Neural cell (in vitro differentiated cells): ENCODE measurements at regions not wholly inside any gene's neighbourhood (a gene's known extent, or its start where the extent isn't known, plus 50 kb on each side); places are given as distances from the start of the nearest gene placed in this dataset.
"Not testable (repeated sequence)": the region's sequence is repeated elsewhere in the genome, so short reads cannot be mapped to it uniquely, and the experiment has no call there.

Source experiments
- H2AFZ ChIP-seq: fragments of 200-600, 300-800 bp; sonication (generic), shearing (Covaris generic); 2 replicates; pipeline ENCODE4 v1.6.0; 2014; ENCODE audit warnings: low read depth, mild to moderate bottlenecking, antibody characterized with exemption, low read length, moderate library complexity
- H3F3A ChIP-seq: fragments of 200-600 bp; shearing (Covaris generic); 2 replicates; pipeline ENCODE4 v1.6.1; 2016; ENCODE audit warnings: mild to moderate bottlenecking, moderate library complexity, mixed read lengths, antibody characterized with exemption, low read length; ENCODE audit not compliant: insufficient read depth, poor library complexity, severe bottlenecking
- H3K27ac ChIP-seq: fragments of 200-600, 300-800 bp; sonication (generic), shearing (Covaris generic); 2 replicates; pipeline ENCODE4 v1.5.1; 2014; ENCODE audit warnings: mild to moderate bottlenecking, low read length, moderate library complexity
- H3K27me3 ChIP-seq: fragments of 300-800, 200-600 bp; sonication (generic), shearing (Covaris generic); 2 replicates; pipeline ENCODE4 v1.6.0; 2014; ENCODE audit warnings: mild to moderate bottlenecking, low read depth, low read length, moderate library complexity; ENCODE audit not compliant: insufficient read depth
- H3K36me3 ChIP-seq: fragments of 300-800, 200-600 bp; sonication (generic), shearing (Covaris generic); 2 replicates; pipeline ENCODE4 v1.5.1; 2014; ENCODE audit warnings: mild to moderate bottlenecking, antibody characterized with exemption, low read length, moderate library complexity; ENCODE audit not compliant: insufficient read depth
- H3K4me2 ChIP-seq: fragments of 300-800, 200-600 bp; sonication (generic), shearing (Covaris generic); 2 replicates; pipeline ENCODE4 v1.6.0; 2014; ENCODE audit warnings: mild to moderate bottlenecking, low read length
- H3K4me3 ChIP-seq: fragments of 300-800, 200-600 bp; sonication (generic), shearing (Covaris generic); 2 replicates; pipeline ENCODE4 v1.5.1; 2014; ENCODE audit warnings: mild to moderate bottlenecking, low read length, moderate library complexity
- H3K79me2 ChIP-seq: fragments of 200-600 bp; shearing (Covaris generic); replicated peaks from 2 replicates; pipeline ENCODE4 v1.6.0; 2014; ENCODE audit warnings: mild to moderate bottlenecking, low read length, moderate library complexity; ENCODE audit not compliant: insufficient read depth
- H3K9ac ChIP-seq: fragments of 300-800, 200-600 bp; sonication (generic), shearing (Covaris generic); 2 replicates; pipeline ENCODE4 v1.6.1; 2016; ENCODE audit warnings: mild to moderate bottlenecking, low read length, mixed read lengths
- H3K9me2 ChIP-seq: fragments of 200-600 bp; shearing (Covaris generic); 2 replicates; pipeline ENCODE4 v1.6.1; 2016; ENCODE audit warnings: mild to moderate bottlenecking, low read length, mixed read lengths; ENCODE audit not compliant: insufficient read depth
- H3K9me3 ChIP-seq: fragments of 200-600, 300-800 bp; sonication (generic), shearing (Covaris generic); 2 replicates; pipeline ENCODE4 v1.6.1; 2016; ENCODE audit warnings: mild to moderate bottlenecking, mixed run types, low read length, moderate library complexity, mixed read lengths
- H4K20me1 ChIP-seq: fragments of 200-600 bp; shearing (Covaris generic); 2 replicates; pipeline ENCODE4 v1.6.1; 2016; ENCODE audit warnings: mild to moderate bottlenecking, mixed run types; ENCODE audit not compliant: insufficient read depth
- CTCF ChIP-seq: fragments of 450-650 bp; IDR thresholded peaks from 2 replicates; pipeline ENCODE4 v1.5.1; 2014; ENCODE audit warnings: antibody characterized with exemption, mild to moderate bottlenecking, moderate library complexity; ENCODE audit not compliant: poor library complexity, severe bottlenecking
- EP300 ChIP-seq: fragments of 450-650 bp; conservative IDR thresholded peaks from 2 replicates; pipeline ENCODE4 v1.6.1; 2014; ENCODE audit warnings: antibody characterized with exemption, mild to moderate bottlenecking, moderate library complexity; ENCODE audit not compliant: poor library complexity, severe bottlenecking
- EZH2 ChIP-seq: fragments of 200-600, 300-800 bp; shearing (Covaris generic), sonication (generic); IDR thresholded peaks from 2 replicates; pipeline ENCODE4 v1.6.1; 2014; ENCODE audit warnings: antibody characterized with exemption, low read length, borderline replicate concordance, mild to moderate bottlenecking; ENCODE audit not compliant: insufficient read depth, poor library complexity, severe bottlenecking
- MXI1 ChIP-seq: fragments of 450-650 bp; conservative IDR thresholded peaks from 2 replicates; pipeline ENCODE4 v1.6.1; 2014; ENCODE audit warnings: antibody characterized with exemption, mild to moderate bottlenecking; ENCODE audit not compliant: poor library complexity, severe bottlenecking
- POLR2AphosphoS5 ChIP-seq: IDR thresholded peaks from 2 replicates; pipeline ENCODE4 v1.6.1; 2012
- RAD21 ChIP-seq: fragments of 450-650 bp; conservative IDR thresholded peaks from 2 replicates; pipeline ENCODE4 v1.6.1; 2014; ENCODE audit warnings: antibody characterized with exemption, mild to moderate bottlenecking, moderate library complexity
- REST ChIP-seq: IDR thresholded peaks from 2 replicates; pipeline ENCODE4 v1.6.1; 2012; ENCODE audit warnings: borderline replicate concordance
- SMC3 ChIP-seq: fragments of 450-650 bp; conservative IDR thresholded peaks from 2 replicates; pipeline ENCODE4 v1.6.1; 2014; ENCODE audit warnings: antibody characterized with exemption, mild to moderate bottlenecking, moderate library complexity; ENCODE audit not compliant: poor library complexity
- TAF1 ChIP-seq: IDR thresholded peaks from 2 replicates; pipeline ENCODE4 v1.6.1; 2012; ENCODE audit warnings: low read depth

- not testable (repeated sequence) for H3K36me3 ChIP-seq, H3K9me3 ChIP-seq, H3K27me3 ChIP-seq, H3K79me2 ChIP-seq, H3K9ac ChIP-seq, H3K4me2 ChIP-seq, H3K4me3 ChIP-seq, H3K27ac ChIP-seq, H3K9me2 ChIP-seq, H3F3A ChIP-seq, H4K20me1 ChIP-seq, H2AFZ ChIP-seq
Observed at GRCh38 chr13:63791134-63791533, 2375.5 kb upstream of the PCDH20 start.

- Histone ChIP-seq H3K27me3 (no peaks in the 10 kb centered on the region), H3K4me2 (no peak overlapping the region), H3K27ac (no peak overlapping the region), H3K36me3 (no peaks in the 10 kb centered on the region), H4K20me1 (no peaks in the 10 kb centered on the region), H3F3A (no peaks in the 10 kb centered on the region), H3K4me3 (no peak overlapping the region), H3K79me2 (no peaks in the 10 kb centered on the region), H3K9ac (no peak overlapping the region), H3K9me2 (no peaks in the 10 kb centered on the region), H3K9me3 (no peaks in the 10 kb centered on the region), H2AFZ (no peak overlapping the region)
- TF ChIP-seq EP300: no peak
- no peak for TF ChIP-seq TAF1
- no peak for TF ChIP-seq EZH2
- no peak for TF ChIP-seq RAD21
- TF ChIP-seq POLR2AphosphoS5: no peak
- no peak for TF ChIP-seq CTCF
Observed at GRCh38 chr13:63774133-63774532, 2358.5 kb upstream of the PCDH20 start.

- H3K9me3 ChIP-seq: no peaks in the 10 kb centered on the region
- H3K4me3 ChIP-seq: no peak overlapping the region
- H3K9ac ChIP-seq: no peak overlapping the region
- H3K9me2 ChIP-seq: no peaks in the 10 kb centered on the region
- no peaks in the 10 kb centered on the region for H4K20me1 ChIP-seq
- no peaks in the 10 kb centered on the region for H3K79me2 ChIP-seq
- no peaks in the 10 kb centered on the region for H3K27me3 ChIP-seq
- no peaks in the 10 kb centered on the region for H3K36me3 ChIP-seq
- no peaks in the 10 kb centered on the region for H3F3A ChIP-seq
- TF ChIP-seq EZH2 (no peak), EP300 (no peak), TAF1 (no peak), RAD21 (no peak), POLR2AphosphoS5 (no peak), SMC3 (no peak), CTCF (no peak), REST (no peak), MXI1 (no peak)
- H3K4me2 ChIP-seq: no peak overlapping the region
- H2AFZ ChIP-seq: no peak overlapping the region
- H3K27ac ChIP-seq: no peak overlapping the region
Observed at GRCh38 chr13:63773476-63773875, 2357.8 kb upstream of the PCDH20 start.

- not testable (repeated sequence) for H3K27ac ChIP-seq, H4K20me1 ChIP-seq, H3K79me2 ChIP-seq, H3K9me2 ChIP-seq, H3F3A ChIP-seq, H3K4me3 ChIP-seq, H3K9ac ChIP-seq, H3K9me3 ChIP-seq, H2AFZ ChIP-seq, H3K36me3 ChIP-seq, H3K27me3 ChIP-seq, H3K4me2 ChIP-seq
Observed at GRCh38 chr13:63757683-63758082, 2342.0 kb upstream of the PCDH20 start.
